ENCODE measurements at regions not wholly inside any gene's neighbourhood (a gene's known extent, or its start where the extent isn't known, plus 50 kb on each side); places are given as distances from the start of the nearest gene placed in this dataset.

DNA sequence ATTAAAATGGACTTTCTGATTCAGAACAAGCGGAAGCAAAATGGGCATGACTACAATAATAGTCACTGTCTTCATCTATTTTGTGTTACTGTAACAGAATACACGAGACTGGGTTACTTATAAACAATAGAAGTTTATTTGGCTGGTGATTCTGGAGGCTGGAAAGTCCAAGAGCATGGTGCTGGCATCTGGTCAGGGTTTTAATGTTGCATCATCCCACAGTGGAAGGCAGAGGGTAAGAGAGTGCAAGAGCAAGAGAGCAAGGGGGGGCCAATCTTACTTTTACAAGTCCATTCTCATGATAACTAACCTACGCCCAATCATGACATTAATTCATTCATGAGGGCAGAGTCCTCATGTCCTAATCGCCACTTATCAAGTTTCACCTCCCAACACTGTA is 189.2 kb downstream of the TOX3 start:
- Mint-ChIP-seq H3K4me1 (ENCODE audit: insufficient read depth, unreplicated experiment) (no peaks in the 10 kb centered on the region), H3K4me3 (ENCODE audit: unreplicated experiment) (no peak overlapping the region), H3K9me3 (ENCODE audit: unreplicated experiment) (peaks cover 35% of the 10 kb centered on the region), H3K36me3 (ENCODE audit: insufficient read depth, unreplicated experiment) (no peaks in the 10 kb centered on the region), H3K27me3 (ENCODE audit: insufficient read depth, unreplicated experiment) (no peaks in the 10 kb centered on the region), H3K27ac (ENCODE audit: low read depth, unreplicated experiment) (no peak overlapping the region)
- ChIA-PET CTCF (no interaction called here), POLR2A (no interaction called here)
- no peak for DNase-seq (ENCODE audit: unreplicated experiment)
- no TSS peak for BruUV-seq (replicated peaks)
- intact Hi-C loops (cut with micrococcal nuclease) = no loop called here
- TF ChIP-seq, protein P1, sequence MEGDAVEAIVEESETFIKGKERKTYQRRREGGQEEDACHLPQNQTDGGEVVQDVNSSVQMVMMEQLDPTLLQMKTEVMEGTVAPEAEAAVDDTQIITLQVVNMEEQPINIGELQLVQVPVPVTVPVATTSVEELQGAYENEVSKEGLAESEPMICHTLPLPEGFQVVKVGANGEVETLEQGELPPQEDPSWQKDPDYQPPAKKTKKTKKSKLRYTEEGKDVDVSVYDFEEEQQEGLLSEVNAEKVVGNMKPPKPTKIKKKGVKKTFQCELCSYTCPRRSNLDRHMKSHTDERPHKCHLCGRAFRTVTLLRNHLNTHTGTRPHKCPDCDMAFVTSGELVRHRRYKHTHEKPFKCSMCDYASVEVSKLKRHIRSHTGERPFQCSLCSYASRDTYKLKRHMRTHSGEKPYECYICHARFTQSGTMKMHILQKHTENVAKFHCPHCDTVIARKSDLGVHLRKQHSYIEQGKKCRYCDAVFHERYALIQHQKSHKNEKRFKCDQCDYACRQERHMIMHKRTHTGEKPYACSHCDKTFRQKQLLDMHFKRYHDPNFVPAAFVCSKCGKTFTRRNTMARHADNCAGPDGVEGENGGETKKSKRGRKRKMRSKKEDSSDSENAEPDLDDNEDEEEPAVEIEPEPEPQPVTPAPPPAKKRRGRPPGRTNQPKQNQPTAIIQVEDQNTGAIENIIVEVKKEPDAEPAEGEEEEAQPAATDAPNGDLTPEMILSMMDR (IDR thresholded peaks at IDR 0.05; ENCODE audit: unreplicated experiment) = no peak

DNA sequence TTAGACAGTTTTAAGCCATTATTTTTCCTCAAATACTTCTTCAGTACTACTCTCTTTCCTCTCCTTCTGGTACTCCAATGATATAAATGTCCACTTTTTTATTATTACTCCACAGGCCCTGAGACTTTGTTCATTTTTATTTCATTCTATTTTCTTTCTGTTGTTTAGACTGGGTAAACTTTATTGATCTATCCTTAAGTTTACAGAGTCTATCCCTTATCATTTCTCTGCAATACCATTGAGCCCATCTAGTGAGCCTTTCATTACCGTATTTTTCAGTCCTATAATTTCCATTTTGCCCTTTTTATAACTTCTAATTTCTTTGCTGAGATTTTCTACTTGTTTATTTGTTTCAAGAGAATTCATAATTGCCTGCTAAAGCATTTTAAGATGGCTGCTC is 193.7 kb downstream of the TOX3 start:
- Mint-ChIP-seq H3K4me1 (ENCODE audit: insufficient read depth, unreplicated experiment) (no peaks in the 10 kb centered on the region), H3K27ac (ENCODE audit: low read depth, unreplicated experiment) (no peak overlapping the region), H3K36me3 (ENCODE audit: insufficient read depth, unreplicated experiment) (no peaks in the 10 kb centered on the region), H3K27me3 (ENCODE audit: insufficient read depth, unreplicated experiment) (no peaks in the 10 kb centered on the region), H3K4me3 (ENCODE audit: unreplicated experiment) (no peak overlapping the region), H3K9me3 (ENCODE audit: unreplicated experiment) (peaks cover 24% of the 10 kb centered on the region)
- TF ChIP-seq, protein P1 (IDR thresholded peaks at IDR 0.05; ENCODE audit: unreplicated experiment) = no peak
- intact Hi-C loops (cut with micrococcal nuclease) = no loop called here
- BruUV-seq (replicated peaks) = no TSS peak
- no peak for DNase-seq (ENCODE audit: unreplicated experiment)
- ChIA-PET POLR2A (interaction anchor here (0.6 kb wide), 1 partner anchor 992 kb away, joined by 4 read pairs; no protein-coding TSS in a partner anchor), CTCF (no interaction called here)

DNA sequence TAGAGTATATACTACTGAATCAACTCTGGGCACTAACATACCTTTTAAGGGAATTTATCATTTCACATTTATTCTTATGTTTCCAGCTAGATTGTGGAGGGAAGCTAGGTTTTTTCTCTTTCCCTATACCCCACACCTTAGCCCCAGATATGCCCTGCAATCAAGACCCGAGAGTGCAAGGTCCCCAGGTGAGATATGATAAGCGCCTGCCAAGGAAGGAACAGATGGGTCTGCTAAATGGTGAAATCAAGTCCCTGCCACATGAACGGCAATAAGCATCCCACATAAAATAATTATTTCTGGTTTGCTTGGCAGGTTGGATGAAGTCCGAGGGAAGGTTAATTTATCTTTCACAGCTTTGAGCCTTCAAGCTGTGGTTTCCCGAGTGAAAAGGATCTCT is 195.5 kb downstream of the TOX3 start:
- no TSS peak for BruUV-seq (replicated peaks)
- Mint-ChIP-seq H3K36me3 (ENCODE audit: insufficient read depth, unreplicated experiment) (no peaks in the 10 kb centered on the region), H3K4me3 (ENCODE audit: unreplicated experiment) (no peak overlapping the region), H3K27me3 (ENCODE audit: insufficient read depth, unreplicated experiment) (no peaks in the 10 kb centered on the region), H3K9me3 (ENCODE audit: unreplicated experiment) (peaks cover 7% of the 10 kb centered on the region), H3K4me1 (ENCODE audit: insufficient read depth, unreplicated experiment) (no peaks in the 10 kb centered on the region), H3K27ac (ENCODE audit: low read depth, unreplicated experiment) (no peak overlapping the region)
- TF ChIP-seq, protein P1 (IDR thresholded peaks at IDR 0.05; ENCODE audit: unreplicated experiment) = no peak
- DNase-seq (ENCODE audit: unreplicated experiment) = no peak
- POLR2A ChIA-PET = no interaction called here
- CTCF ChIA-PET = interaction anchor here (0.6 kb wide), 1 partner anchor 430 kb away, joined by 4 read pairs; no protein-coding TSS in a partner anchor
- intact Hi-C loops (cut with micrococcal nuclease) = no loop called here

DNA sequence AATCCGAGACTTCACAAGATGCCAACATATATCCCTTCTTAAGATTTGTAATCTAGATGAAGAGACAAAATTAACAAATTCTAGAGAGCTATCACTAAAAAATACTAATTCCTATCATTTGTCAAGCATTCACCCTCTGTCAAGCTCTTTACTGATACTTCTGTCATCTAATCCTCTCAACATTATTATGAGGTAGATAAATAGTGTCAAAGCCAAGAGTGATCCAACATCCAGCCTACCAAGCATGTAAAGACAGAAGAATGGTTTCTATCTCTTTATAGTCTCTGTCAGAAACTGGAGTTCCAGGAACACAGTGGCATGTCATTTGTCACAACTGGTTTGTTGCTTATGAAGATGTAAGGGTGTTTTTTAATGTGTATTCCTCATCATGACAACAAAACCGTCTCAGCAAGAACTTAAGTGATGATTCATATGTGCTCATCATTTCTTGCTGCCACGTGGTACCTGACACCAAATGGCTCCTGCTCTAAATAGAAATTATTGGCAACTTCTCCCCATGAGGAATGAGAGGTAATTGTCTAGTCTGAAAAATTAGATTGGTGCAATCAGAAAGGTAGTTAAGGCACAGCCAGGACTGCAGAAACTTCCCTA is 196.8 kb downstream of the TOX3 start:
- BruUV-seq (replicated peaks) = no TSS peak
- TF ChIP-seq, protein P1 (IDR thresholded peaks at IDR 0.05; ENCODE audit: unreplicated experiment) = no peak
- no peak for DNase-seq (ENCODE audit: unreplicated experiment)
- peaks cover 7% of the 10 kb centered on the region for H3K9me3 Mint-ChIP-seq (ENCODE audit: unreplicated experiment)
- H3K27me3 Mint-ChIP-seq (ENCODE audit: insufficient read depth, unreplicated experiment) = no peaks in the 10 kb centered on the region
- no peak overlapping the region for H3K27ac Mint-ChIP-seq (ENCODE audit: low read depth, unreplicated experiment)
- ChIA-PET POLR2A (no interaction called here), CTCF (no interaction called here)
- no peak overlapping the region for H3K4me3 Mint-ChIP-seq (ENCODE audit: unreplicated experiment)
- intact Hi-C loops (cut with micrococcal nuclease) = no loop called here
- H3K36me3 Mint-ChIP-seq (ENCODE audit: insufficient read depth, unreplicated experiment) = no peaks in the 10 kb centered on the region
- H3K4me1 Mint-ChIP-seq (ENCODE audit: insufficient read depth, unreplicated experiment) = no peaks in the 10 kb centered on the region
